Mononuclear cell (primary cell): ENCODE measurements at regions not wholly inside any gene's neighbourhood (a gene's known extent, or its start where the extent isn't known, plus 50 kb on each side); places are given as distances from the start of the nearest gene placed in this dataset.
"Not testable (repeated sequence)": the region's sequence is repeated elsewhere in the genome, so short reads cannot be mapped to it uniquely, and the experiment has no call there.

Experiments
- H3K27me3 ChIP-seq: 2 replicates; pipeline ENCODE4 v1.6.0; 2011; ENCODE audit warnings: low read length, control low read depth; ENCODE audit not compliant: insufficient read depth
- H3K4me1 ChIP-seq: 2 replicates; pipeline ENCODE4 v1.5.1; 2011; ENCODE audit warnings: mild to moderate bottlenecking, low read length, control low read depth; ENCODE audit not compliant: insufficient read depth
- H3K4me3 ChIP-seq: 2 replicates; pipeline ENCODE4 v1.5.1; 2011; ENCODE audit warnings: mild to moderate bottlenecking, low read length, moderate library complexity
- H3K9me3 ChIP-seq: 2 replicates; pipeline ENCODE4 v1.5.1; 2011; ENCODE audit warnings: low read depth, mild to moderate bottlenecking, control low read depth, low read length

DNA sequence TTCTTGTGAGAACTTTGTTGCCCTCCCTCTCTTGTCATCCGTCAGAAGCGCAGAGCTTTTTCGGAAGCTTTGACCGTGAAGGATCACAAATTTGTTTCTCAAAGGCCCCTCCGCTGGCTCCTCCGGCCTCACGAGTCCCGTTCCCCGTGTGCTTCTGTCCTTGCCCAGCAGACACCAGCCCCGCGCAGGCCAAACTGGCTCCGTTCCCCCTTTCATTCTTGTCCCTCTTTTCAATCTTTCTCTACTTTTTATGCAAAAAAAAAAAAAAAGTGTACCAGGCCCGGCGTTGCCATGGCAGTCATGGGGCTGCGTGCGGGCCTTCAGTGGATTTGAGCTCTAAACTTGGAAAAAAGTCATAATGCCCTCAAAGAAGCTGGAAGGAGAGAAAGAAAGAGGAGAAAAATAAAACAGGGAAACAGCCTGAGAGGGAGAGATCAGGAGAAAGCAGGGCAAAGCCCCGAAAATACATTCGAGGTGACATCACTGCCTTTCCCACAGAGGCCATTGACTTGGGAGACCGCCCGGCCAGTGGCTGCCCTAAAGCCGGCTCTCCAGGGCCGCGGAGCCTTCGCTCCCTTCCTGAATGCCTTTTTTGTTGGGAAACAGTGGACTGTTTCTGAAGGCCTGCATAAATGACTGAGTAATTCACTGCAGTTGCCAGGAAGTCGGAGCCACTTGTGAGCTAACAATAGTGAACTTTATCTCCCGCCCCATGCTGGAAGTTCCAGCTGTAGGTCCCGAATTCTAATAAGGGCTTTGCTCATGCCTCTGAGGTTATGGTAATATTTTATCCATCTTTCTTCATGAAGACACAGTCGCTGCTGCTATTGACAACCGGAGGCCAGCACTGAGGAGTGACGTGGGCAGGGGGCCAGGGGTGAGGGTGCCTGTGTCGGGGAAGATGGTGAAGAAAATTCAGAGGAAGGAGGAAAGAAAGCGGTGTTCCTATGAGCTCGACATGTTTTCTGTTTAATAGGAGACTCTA is 670.9 kb downstream of the QKI start:
- Histone ChIP-seq H3K27me3 (no peaks in the 10 kb centered on the region), H3K4me1 (peaks cover 7% of the 10 kb centered on the region), H3K4me3 (no peak overlapping the region), H3K9me3 (no peaks in the 10 kb centered on the region)

DNA sequence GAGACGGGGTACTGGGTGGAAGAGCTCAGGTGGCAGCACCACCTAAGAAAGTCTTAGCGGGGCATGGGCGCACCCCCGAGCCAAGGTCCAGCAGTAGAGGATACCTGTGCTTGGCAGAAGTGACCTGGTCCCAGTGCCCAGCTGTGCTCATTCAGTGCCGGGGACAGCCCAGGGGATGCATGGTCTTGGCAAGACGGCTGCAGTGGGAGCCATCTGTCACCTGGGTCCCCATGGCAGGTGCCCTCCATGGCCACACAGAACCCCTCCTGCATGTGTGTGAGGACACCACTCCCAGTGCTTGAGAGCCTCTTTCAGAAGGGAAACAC is 664.7 kb downstream of the QKI start:
- no peaks in the 10 kb centered on the region for H3K4me1 ChIP-seq
- H3K9me3 ChIP-seq = no peaks in the 10 kb centered on the region
- no peaks in the 10 kb centered on the region for H3K27me3 ChIP-seq
- no peak overlapping the region for H3K4me3 ChIP-seq

DNA sequence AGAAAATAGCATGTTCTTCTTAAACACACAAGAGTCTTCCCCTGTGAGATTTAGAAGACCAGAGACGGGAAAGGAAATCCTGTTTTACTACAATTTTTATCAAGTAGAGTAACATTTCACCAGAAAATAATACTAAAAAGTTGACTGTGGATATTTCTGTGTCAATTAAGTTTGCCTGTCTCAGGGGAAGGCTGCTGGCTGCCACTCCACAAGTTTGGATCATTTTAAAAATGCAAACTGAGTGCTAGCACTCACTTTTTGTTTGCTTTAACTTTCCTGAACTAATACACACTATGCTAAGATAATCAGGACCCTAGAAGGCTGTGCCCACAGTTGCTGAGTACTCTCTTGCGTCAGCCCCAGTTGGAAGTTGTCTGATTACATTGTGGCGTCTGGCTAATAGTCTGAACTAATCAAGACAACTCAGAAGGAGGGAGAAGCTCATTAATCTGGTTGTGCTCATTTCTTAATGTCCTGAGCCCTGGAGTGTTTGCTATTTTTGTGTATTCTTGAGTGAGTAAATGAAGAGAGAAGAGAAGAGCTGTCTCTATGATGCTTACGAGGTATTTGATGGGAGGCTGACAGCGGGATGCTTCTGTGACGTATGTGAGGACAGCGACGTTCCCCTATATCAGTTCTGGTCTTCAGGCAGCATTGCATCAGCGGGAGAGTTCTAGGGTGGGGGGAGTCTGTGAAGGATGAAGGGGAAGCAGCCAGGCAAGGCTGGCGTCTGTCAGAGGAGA is 664.2 kb downstream of the QKI start:
- no peak overlapping the region for H3K4me3 ChIP-seq
- H3K27me3 ChIP-seq = no peaks in the 10 kb centered on the region
- no peaks in the 10 kb centered on the region for H3K4me1 ChIP-seq
- no peaks in the 10 kb centered on the region for H3K9me3 ChIP-seq

DNA sequence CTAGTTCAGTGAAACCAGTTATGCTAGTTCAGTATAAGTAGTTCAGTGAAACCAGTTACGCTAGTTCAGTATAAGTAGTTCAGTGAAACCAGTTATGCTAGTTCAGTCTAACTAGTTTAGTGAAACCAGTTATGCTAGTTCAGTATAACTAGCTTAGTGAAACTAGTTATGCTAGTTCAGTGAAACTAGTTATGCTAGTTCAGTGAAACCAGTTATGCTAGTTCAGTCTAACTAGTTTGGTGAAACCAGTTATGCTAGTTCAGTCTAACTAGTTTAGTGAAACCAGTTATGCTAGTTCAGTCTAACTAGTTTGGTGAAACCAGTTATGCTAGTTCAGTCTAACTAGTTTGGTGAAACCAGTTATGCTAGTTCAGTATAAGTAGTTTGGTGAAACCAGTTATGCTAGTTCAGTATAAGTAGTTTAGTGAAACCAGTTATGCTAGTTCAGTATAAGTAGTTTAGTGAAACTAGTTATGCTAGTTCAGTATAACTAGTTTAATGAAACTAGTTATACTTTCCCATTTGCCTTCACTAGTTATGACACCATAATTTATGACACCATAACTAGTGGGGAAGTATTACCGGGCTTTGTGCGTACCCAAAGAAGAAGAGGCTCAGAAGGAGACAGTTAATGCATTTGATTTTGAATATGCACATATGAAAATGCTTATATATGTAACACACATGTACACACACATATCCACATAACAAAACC is 662.5 kb downstream of the QKI start:
- not testable (repeated sequence) for H3K9me3 ChIP-seq, H3K27me3 ChIP-seq, H3K4me1 ChIP-seq, H3K4me3 ChIP-seq

DNA sequence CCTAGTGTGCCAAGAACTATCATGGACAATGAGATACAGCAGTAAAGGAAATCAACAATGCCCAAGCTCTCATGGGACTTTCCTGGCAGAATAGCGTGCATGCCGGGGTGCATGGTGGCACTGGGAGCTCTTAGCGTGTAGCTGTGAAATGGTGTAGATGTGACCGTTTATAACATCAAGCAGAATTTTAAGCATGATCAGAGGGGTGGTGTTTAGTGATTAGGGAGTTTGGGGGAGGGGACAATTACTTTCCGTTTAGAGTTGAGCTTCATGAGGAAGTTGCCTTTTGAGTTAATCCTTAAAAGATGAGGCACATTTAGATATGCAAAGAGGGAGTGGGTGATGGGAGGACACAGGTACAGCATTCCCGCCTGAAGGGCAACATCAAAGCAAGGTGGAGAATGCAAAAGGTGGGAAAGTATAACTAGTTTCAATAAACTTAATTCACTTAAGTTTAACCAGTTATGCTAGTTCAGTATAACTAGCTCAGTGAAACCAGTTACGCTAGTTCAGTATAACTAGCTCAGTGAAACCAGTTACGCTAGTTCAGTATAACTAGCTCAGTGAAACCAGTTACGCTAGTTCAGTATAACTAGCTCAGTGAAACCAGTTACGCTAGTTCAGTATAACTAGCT is 661.6 kb downstream of the QKI start:
- no peaks in the 10 kb centered on the region for H3K27me3 ChIP-seq

DNA sequence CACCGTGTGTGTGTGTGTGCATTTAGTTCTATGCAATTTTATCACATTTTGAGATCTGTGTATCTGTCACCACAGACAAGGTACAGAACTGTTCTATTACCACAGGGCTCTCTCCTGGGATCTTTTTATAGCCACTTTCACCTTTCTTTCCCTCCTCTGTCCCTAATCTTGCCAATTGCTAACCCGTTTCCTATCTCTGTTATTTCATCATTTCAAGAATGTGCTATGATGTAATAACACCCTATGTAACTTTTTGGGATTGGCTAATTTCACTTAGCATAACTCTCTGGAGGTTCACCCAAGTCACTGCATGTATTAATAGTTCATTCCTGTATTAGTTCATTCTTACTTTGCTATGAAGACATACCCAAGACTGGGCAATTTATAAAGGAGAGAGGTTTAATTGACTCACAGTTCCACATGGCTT is 657.7 kb downstream of the QKI start:
- H3K4me1 ChIP-seq = no peaks in the 10 kb centered on the region
- no peaks in the 10 kb centered on the region for H3K27me3 ChIP-seq
- no peaks in the 10 kb centered on the region for H3K9me3 ChIP-seq
- H3K4me3 ChIP-seq = no peak overlapping the region

More for the DNA sequence above, 661.6 kb downstream of the QKI start:
- no peak overlapping the region for H3K4me3 ChIP-seq
- no peaks in the 10 kb centered on the region for H3K9me3 ChIP-seq
- H3K4me1 ChIP-seq = no peaks in the 10 kb centered on the region

DNA sequence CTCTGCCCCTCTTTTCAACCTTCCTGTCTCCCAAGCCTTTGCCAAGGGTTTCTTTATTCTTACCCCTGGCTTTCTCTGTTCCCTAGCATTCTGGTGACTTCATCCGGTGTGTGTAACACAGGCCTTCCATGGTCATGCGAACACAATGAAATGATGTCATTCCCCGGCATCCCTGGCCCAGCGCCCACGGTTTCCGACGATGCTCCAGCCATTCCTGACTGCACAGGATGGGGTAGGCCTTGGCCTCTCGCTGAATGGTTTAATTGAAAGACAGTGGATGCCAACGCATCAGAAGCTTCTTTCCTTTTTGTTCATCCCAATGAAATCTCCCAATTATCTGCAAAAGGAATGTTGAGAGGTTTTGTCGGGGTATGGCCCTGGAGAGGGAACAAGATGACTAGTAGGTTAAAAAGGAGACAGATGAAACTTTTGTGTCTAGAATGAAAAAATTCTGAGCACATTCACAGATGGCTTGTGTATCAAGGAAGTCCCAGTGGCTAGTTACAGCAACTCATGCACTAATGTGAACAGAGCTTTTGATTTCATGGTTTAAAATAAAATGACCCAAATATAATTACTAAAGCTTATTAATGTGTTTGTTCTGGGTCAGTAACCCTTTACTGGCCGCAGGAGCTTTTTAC is 655.0 kb downstream of the QKI start:
- H3K9me3 ChIP-seq = no peaks in the 10 kb centered on the region
- no peak overlapping the region for H3K4me3 ChIP-seq

DNA sequence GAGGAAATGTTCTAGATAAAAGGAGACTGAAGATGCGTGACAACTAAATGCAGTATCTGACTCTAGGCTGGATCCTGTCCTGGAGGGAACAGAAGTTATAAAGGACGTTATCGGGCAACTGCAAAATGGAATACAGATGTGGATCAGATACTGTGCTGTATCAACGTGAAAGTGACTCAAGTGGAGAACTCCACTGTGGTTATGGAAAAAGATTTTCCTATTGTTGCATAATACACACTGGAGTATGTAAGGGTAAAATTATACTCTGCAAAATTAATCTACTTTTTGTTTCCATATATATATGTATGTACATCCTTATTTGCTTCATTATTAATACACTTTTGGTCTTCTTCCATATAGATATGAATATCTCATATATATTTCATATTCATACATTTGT is 654.0 kb downstream of the QKI start:
- H3K9me3 ChIP-seq = no peaks in the 10 kb centered on the region
- H3K4me3 ChIP-seq = no peak overlapping the region
- no peaks in the 10 kb centered on the region for H3K4me1 ChIP-seq
- no peaks in the 10 kb centered on the region for H3K27me3 ChIP-seq

More for the DNA sequence above, 655.0 kb downstream of the QKI start:
- Histone ChIP-seq H3K4me1 (no peaks in the 10 kb centered on the region), H3K27me3 (no peaks in the 10 kb centered on the region)

DNA sequence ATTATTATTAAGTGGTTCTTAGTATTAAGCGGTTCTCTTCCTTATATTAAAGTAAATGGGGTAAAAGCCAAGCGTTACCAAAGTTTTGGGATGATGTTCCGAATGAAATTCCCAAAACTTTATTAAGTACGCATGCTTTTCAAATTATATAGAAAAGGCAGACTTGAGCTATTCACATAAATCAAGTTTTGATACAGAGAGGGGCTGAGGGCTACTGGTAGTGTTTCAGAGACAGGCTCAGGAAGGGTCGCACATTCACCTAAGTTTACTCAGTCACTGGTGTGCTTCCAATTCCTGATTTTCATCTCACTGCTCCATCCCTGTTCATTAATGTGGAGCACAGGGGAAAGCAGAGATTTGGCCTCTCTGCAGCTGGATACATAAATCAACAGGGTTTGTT is 652.2 kb downstream of the QKI start:
- Histone ChIP-seq H3K4me1 (no peaks in the 10 kb centered on the region), H3K9me3 (no peaks in the 10 kb centered on the region), H3K4me3 (no peak overlapping the region), H3K27me3 (no peaks in the 10 kb centered on the region)

DNA sequence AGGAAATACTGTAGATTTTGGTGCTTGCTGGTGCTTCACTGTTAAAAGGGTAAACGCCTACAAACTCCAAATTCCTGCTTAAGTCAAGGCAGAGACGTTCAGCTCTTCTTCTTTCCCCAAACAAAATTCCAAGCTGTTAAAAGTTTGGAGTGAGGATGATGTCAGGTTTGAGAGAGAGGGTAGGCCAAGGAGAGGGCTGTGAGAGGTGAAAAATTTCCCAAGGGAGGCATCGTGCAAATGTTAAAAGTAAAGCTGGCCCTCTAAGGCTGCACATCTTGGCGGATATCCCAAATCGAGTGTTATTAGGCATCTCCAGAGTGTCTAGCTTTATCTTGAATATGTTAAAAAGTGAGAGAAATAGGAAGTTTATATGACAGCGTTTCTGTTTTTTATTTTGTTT is 651.8 kb downstream of the QKI start:
- H3K4me1 ChIP-seq = no peaks in the 10 kb centered on the region
- H3K4me3 ChIP-seq = no peak overlapping the region
- H3K9me3 ChIP-seq = no peaks in the 10 kb centered on the region
- no peaks in the 10 kb centered on the region for H3K27me3 ChIP-seq

DNA sequence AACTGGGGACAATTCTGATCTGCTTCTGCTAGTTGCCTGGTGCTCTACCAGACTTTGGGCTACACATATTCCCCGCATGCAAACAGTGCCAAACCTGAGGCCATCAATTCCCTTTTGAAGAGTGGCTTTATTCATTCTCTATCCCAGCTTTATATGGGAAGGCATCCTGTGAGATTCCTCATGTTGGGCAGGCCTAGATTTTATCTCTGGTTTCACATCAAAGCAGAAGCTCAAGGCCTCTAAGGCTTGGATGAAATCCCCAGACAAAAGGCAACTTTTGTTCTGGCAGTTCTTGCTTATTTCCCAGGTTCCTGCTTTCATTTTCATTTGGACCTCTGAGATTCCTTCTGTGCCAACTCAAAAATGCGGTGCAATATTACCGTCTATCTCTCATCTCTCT is 648.8 kb downstream of the QKI start:
- Histone ChIP-seq H3K27me3 (no peaks in the 10 kb centered on the region), H3K9me3 (no peaks in the 10 kb centered on the region), H3K4me3 (no peak overlapping the region), H3K4me1 (no peaks in the 10 kb centered on the region)

DNA sequence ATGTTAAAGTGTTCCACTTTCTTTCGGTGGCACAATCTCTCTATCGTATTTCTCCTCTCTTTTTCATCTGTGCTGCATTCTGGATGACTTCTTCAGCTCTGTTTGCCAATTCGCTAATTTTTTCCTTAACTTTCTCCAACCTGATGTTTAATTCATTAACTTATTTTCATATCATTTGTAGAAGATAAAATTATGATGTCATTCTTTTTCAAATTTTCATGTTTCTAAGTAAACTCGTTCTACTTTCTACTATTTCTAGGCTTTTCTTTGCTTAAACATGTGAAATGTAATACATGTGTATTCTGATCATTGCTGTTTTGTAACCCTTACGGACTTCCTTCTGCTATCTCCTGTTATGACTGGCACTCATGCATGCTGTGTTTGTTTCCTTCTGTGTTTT is 648.4 kb downstream of the QKI start:
- H3K4me1 ChIP-seq = no peaks in the 10 kb centered on the region
- H3K4me3 ChIP-seq = no peak overlapping the region
- H3K9me3 ChIP-seq = no peaks in the 10 kb centered on the region
- H3K27me3 ChIP-seq = no peaks in the 10 kb centered on the region

DNA sequence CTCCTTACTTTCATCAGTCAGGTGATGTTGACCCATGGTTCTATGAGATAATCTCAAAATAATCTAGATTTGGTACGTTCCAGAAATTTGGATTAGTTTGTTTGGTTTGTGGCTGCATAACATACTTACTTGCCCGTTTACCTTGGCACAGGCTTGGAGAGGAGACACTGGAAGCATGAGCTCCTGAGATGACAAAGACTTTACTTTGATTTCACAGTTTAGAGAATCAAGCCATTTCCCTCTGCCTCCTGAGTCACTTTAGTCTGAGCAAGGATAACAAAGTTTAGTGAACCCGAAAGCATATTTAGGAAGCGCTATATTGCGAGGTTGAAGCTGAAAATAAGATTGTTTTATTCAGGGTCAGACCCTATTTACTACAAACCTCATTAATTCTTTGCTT is 643.4 kb downstream of the QKI start:
- Histone ChIP-seq H3K4me1 (no peaks in the 10 kb centered on the region), H3K27me3 (no peaks in the 10 kb centered on the region), H3K4me3 (no peak overlapping the region), H3K9me3 (peaks cover 5% of the 10 kb centered on the region)

DNA sequence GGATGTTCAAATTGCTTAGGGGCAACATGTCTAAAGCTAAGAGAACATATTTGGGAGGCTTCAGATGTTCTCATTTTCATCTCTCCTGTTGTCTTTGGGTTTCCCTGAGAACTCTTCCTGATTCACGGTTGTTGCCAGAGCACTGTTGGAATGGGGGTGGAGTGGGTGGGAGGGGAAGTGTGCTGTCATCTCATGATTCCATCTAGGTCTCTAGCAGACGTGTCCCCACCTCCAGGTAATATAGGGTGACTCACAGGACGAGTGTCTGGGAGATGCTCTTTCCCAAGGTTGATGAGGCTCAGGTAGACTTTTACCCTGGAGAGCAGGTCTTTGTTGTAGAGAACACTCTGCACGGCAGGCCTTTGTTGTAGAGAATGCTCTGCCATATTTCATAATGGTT is 636.9 kb downstream of the QKI start:
- Histone ChIP-seq H3K4me1 (no peaks in the 10 kb centered on the region), H3K4me3 (no peak overlapping the region), H3K9me3 (peaks cover 5% of the 10 kb centered on the region), H3K27me3 (no peaks in the 10 kb centered on the region)
